Prostate gland (tissue), 2 donors: ENCODE measurements at regions not wholly inside any gene's neighbourhood (a gene's known extent, or its start where the extent isn't known, plus 50 kb on each side); places are given as distances from the start of the nearest gene placed in this dataset.

Experiments
- DNase-seq: peaks from one replicate; pipeline ENCODE4 v3.0.0-alpha.2; 2019; ENCODE audit warnings: low spot score
- H3K27ac ChIP-seq, 2 donors: fragments of 200-600 bp; sonication (generic); 2 replicates each; pipeline ENCODE4 v1.5.1; 2017 to 2019
- H3K27me3 ChIP-seq: fragments of 200-600 bp; sonication (generic); replicated peaks from 2 replicates; pipeline ENCODE4 v1.5.1; 2019; ENCODE audit not compliant: insufficient read depth
- H3K36me3 ChIP-seq, 2 donors: fragments of 200-600 bp; sonication (generic); 1 replicate in 1 of 2; 2 replicates in 1 of 2; pipeline versions ENCODE4 v1.5.1 to v1.8.1; 2017 to 2019
- H3K4me1 ChIP-seq: fragments of 200-600 bp; sonication (generic); replicated peaks from 2 replicates; pipeline ENCODE4 v1.5.1; 2019
- H3K4me3 ChIP-seq, 2 donors: fragments of 200-600 bp; sonication (generic); 2 replicates each; pipeline ENCODE4 v1.5.1; 2017 to 2019
- H3K9me3 ChIP-seq: fragments of 200-600 bp; sonication (generic); 2 replicates; pipeline ENCODE4 v1.5.1; 2017
- POLR2A ChIP-seq: fragments of 450-650 bp; IDR thresholded peaks from one replicate; pipeline ENCODE4 v1.6.1; 2016; ENCODE audit warnings: antibody characterized with exemption, mild to moderate bottlenecking
- POLR2AphosphoS5 ChIP-seq: sonication (generic); formaldehyde crosslinking; IDR thresholded peaks from one replicate; pipeline ENCODE4 v1.6.1; 2017; ENCODE audit warnings: antibody characterized with exemption
- WGBS: methylation state at CpG from one replicate; pipeline ENCODE4 v1.1.5; 2018; 5-methylcytosine and 5-hydroxymethylcytosine counted together
- intact Hi-C: fragments of 100-400 bp; cut with DNase I; formaldehyde crosslinking; loops from one replicate; pipeline ENCODE4 v1.14.2; 2022
- TF ChIP-seq, protein P1 (sequence below), 4 experiments: fragments of 200-600 bp in 2 of 4; fragments of 450-650 bp in 2 of 4; sonication (generic) in 2 of 4; IDR thresholded peaks; 1 replicate in 3 of 4; 2 replicates in 1 of 4; pipeline ENCODE4 v1.5.1; 2016 to 2019; ENCODE audit warnings: antibody characterized with exemption in 4 of 4, mild to moderate bottlenecking in 2 of 4, moderate library complexity in 2 of 4

DNA sequence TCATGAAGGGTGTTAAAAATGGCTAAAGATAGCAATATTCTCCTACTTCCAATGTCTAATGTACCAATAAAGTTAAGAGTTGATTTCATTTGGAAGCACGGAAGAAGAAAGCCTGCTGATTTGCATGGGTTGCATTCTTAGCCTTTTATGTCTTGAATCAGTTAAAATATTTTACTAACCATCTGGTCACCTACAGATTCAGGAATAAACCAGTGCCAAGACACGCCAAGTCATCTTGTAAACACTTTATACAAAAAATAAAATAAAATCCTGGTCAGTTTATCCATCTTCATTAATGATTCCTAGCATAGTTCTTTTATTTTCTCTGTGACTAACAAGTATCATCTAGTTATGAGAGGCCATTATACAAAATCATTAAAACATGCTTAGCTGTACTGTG, 1031.6 kb upstream of the WWC1 start:
- WGBS: 59% methylated on average over 2 of the region's 2 CpGs
- TF ChIP-seq POLR2AphosphoS5: no peak
- TF ChIP-seq, protein P1, sequence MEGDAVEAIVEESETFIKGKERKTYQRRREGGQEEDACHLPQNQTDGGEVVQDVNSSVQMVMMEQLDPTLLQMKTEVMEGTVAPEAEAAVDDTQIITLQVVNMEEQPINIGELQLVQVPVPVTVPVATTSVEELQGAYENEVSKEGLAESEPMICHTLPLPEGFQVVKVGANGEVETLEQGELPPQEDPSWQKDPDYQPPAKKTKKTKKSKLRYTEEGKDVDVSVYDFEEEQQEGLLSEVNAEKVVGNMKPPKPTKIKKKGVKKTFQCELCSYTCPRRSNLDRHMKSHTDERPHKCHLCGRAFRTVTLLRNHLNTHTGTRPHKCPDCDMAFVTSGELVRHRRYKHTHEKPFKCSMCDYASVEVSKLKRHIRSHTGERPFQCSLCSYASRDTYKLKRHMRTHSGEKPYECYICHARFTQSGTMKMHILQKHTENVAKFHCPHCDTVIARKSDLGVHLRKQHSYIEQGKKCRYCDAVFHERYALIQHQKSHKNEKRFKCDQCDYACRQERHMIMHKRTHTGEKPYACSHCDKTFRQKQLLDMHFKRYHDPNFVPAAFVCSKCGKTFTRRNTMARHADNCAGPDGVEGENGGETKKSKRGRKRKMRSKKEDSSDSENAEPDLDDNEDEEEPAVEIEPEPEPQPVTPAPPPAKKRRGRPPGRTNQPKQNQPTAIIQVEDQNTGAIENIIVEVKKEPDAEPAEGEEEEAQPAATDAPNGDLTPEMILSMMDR (IDR thresholded peaks at IDR 0.05): no peak
- no peak for TF ChIP-seq POLR2A
- Histone ChIP-seq H3K36me3 (no peaks in the 10 kb centered on the region), H3K9me3 (no peaks in the 10 kb centered on the region), H3K27ac (no peak overlapping the region), H3K4me1 (no peaks in the 10 kb centered on the region), H3K4me3 (no peak overlapping the region), H3K27me3 (no peaks in the 10 kb centered on the region)
- intact Hi-C loops: no loop called here
- DNase-seq: no peak

GRCh38 chr5:167261309-167262100, 1029.9 kb upstream of the WWC1 start:
- H3K4me1 ChIP-seq: no peaks in the 10 kb centered on the region
- no peak for TF ChIP-seq POLR2AphosphoS5
- no peak for TF ChIP-seq POLR2A
- TF ChIP-seq, protein P1 (IDR thresholded peaks at IDR 0.05): no peak
- no peak for DNase-seq
- WGBS: 80% methylated on average over 3 of the region's 3 CpGs
- intact Hi-C loops: no loop called here
- no peaks in the 10 kb centered on the region for H3K36me3 ChIP-seq
- no peaks in the 10 kb centered on the region for H3K27me3 ChIP-seq
- no peaks in the 10 kb centered on the region for H3K9me3 ChIP-seq
- no peak overlapping the region for H3K4me3 ChIP-seq
- no peak overlapping the region for H3K27ac ChIP-seq

GRCh38 chr5:167263185-167263584, 1028.3 kb upstream of the WWC1 start:
- Histone ChIP-seq H3K4me1 (no peaks in the 10 kb centered on the region), H3K9me3 (no peaks in the 10 kb centered on the region), H3K4me3 (no peak overlapping the region), H3K36me3 (no peaks in the 10 kb centered on the region), H3K27ac (no peak overlapping the region), H3K27me3 (no peaks in the 10 kb centered on the region)
- DNase-seq: no peak
- intact Hi-C loops: no loop called here
- TF ChIP-seq, protein P1 (IDR thresholded peaks at IDR 0.05): no peak
- TF ChIP-seq POLR2AphosphoS5 (no peak), POLR2A (no peak)
- 79% methylated on average over 4 of the region's 4 CpGs for WGBS

- 90% methylated on average over 7 of the region's 7 CpGs for WGBS
- intact Hi-C loops: no loop called here
- no peaks in the 10 kb centered on the region for H3K9me3 ChIP-seq
- no peaks in the 10 kb centered on the region for H3K27me3 ChIP-seq
- no peaks in the 10 kb centered on the region for H3K4me1 ChIP-seq
- TF ChIP-seq POLR2A (no peak), POLR2AphosphoS5 (no peak)
- TF ChIP-seq, protein P1 (IDR thresholded peaks at IDR 0.05): no peak
- no peaks in the 10 kb centered on the region for H3K36me3 ChIP-seq
- H3K4me3 ChIP-seq: no peak overlapping the region
- no peak for DNase-seq
- no peak overlapping the region for H3K27ac ChIP-seq
Observed at GRCh38 chr5:167264348-167264747, 1027.1 kb upstream of the WWC1 start.

GRCh38 chr5:167268337-167268736, 1023.1 kb upstream of the WWC1 start:
- intact Hi-C loops: no loop called here
- TF ChIP-seq, protein P1 (IDR thresholded peaks at IDR 0.05): no peak
- TF ChIP-seq POLR2AphosphoS5 (no peak), POLR2A (no peak)
- H3K27me3 ChIP-seq: no peaks in the 10 kb centered on the region
- H3K4me3 ChIP-seq: no peak overlapping the region
- no peaks in the 10 kb centered on the region for H3K9me3 ChIP-seq
- no peak overlapping the region for H3K27ac ChIP-seq
- no peaks in the 10 kb centered on the region for H3K4me1 ChIP-seq
- H3K36me3 ChIP-seq: no peaks in the 10 kb centered on the region
- no peak for DNase-seq
